ENCODE measurements at regions not wholly inside any gene's neighbourhood (a gene's known extent, or its start where the extent isn't known, plus 50 kb on each side); places are given as distances from the start of the nearest gene placed in this dataset.

GRCh38 chr1:177830531-177831135, 139.2 kb downstream of the SEC16B start:
- no peak overlapping the region for H3K9ac ChIP-seq

GRCh38 chr1:177825276-177825901, 144.5 kb downstream of the SEC16B start:
- H3K79me2 ChIP-seq (ENCODE audit: insufficient read depth, low read depth), result no peaks in the 10 kb centered on the region
- peaks cover 40% of the 10 kb centered on the region for H3K4me1 ChIP-seq (ENCODE audit: low read depth, poor library complexity, severe bottlenecking)
- no peaks in the 10 kb centered on the region for H4K20me1 ChIP-seq (ENCODE audit: insufficient read depth)
- H3K4me3 ChIP-seq (IDR thresholded peaks at IDR 0.05; ENCODE audit: insufficient read depth, low read depth, low read length), result peak overlapping the region; percentile 56
- H3K4me2 ChIP-seq, result peak overlapping the region; percentile 74
- H3K27me3 ChIP-seq (ENCODE audit: insufficient read depth, low read depth), result no peaks in the 10 kb centered on the region
- H3K27ac ChIP-seq, result peak overlapping the region; percentile 39; the same call in 1 of the 2 replicates
- no peak for TF ChIP-seq CTCF (conservative IDR thresholded peaks at IDR 0.05; ENCODE audit: low read depth, low read length)
- no peaks in the 10 kb centered on the region for H3K36me3 ChIP-seq (ENCODE audit: insufficient read depth)
- H2AFZ ChIP-seq (ENCODE audit: low read depth), result peak overlapping the region; percentile 72; the same call in 1 of the 2 replicates
- H3K9ac ChIP-seq, result no peak overlapping the region; the same call in 1 of the 2 replicates

More at GRCh38 chr1:177830531-177831135, 139.2 kb downstream of the SEC16B start:
- Histone ChIP-seq H4K20me1 (ENCODE audit: insufficient read depth) (no peaks in the 10 kb centered on the region), H3K4me1 (ENCODE audit: low read depth, poor library complexity, severe bottlenecking) (peaks cover 5% of the 10 kb centered on the region), H3K27ac (no peak overlapping the region), H2AFZ (ENCODE audit: low read depth) (no peak overlapping the region), H3K4me2 (no peak overlapping the region), H3K79me2 (ENCODE audit: insufficient read depth, low read depth) (no peaks in the 10 kb centered on the region), H3K36me3 (ENCODE audit: insufficient read depth) (no peaks in the 10 kb centered on the region), H3K4me3 (IDR thresholded peaks at IDR 0.05; ENCODE audit: insufficient read depth, low read depth, low read length) (no peak overlapping the region), H3K27me3 (ENCODE audit: insufficient read depth, low read depth) (no peaks in the 10 kb centered on the region)
- no peak for TF ChIP-seq CTCF (conservative IDR thresholded peaks at IDR 0.05; ENCODE audit: low read depth, low read length)

- Histone ChIP-seq H3K4me1 (ENCODE audit: low read depth, poor library complexity, severe bottlenecking) (peaks cover 42% of the 10 kb centered on the region), H3K27ac (peak overlapping the region; percentile 39; the same call in 1 of the 2 replicates), H4K20me1 (ENCODE audit: insufficient read depth) (no peaks in the 10 kb centered on the region), H3K79me2 (ENCODE audit: insufficient read depth, low read depth) (no peaks in the 10 kb centered on the region), H3K4me3 (IDR thresholded peaks at IDR 0.05; ENCODE audit: insufficient read depth, low read depth, low read length) (peak overlapping the region; percentile 80), H3K4me2 (peak overlapping the region; percentile 74), H3K36me3 (ENCODE audit: insufficient read depth) (no peaks in the 10 kb centered on the region), H3K27me3 (ENCODE audit: insufficient read depth, low read depth) (no peaks in the 10 kb centered on the region), H3K9ac (peak overlapping the region; percentile 9; the same call in 1 of the 2 replicates), H2AFZ (ENCODE audit: low read depth) (peak overlapping the region; percentile 72)
- no peak for TF ChIP-seq CTCF (conservative IDR thresholded peaks at IDR 0.05; ENCODE audit: low read depth, low read length)
These were observed 145.3 kb downstream of the SEC16B start for GRCh38 chr1:177824508-177824982.

- no peak overlapping the region for H2AFZ ChIP-seq (ENCODE audit: low read depth)
- TF ChIP-seq CTCF (conservative IDR thresholded peaks at IDR 0.05; ENCODE audit: low read depth, low read length), result no peak
- H3K36me3 ChIP-seq (ENCODE audit: insufficient read depth), result no peaks in the 10 kb centered on the region
- no peak overlapping the region for H3K9ac ChIP-seq
- H3K27me3 ChIP-seq (ENCODE audit: insufficient read depth, low read depth), result no peaks in the 10 kb centered on the region
- H3K4me2 ChIP-seq, result no peak overlapping the region
- no peak overlapping the region for H3K27ac ChIP-seq
- H3K4me3 ChIP-seq (IDR thresholded peaks at IDR 0.05; ENCODE audit: insufficient read depth, low read depth, low read length), result no peak overlapping the region
- H3K79me2 ChIP-seq (ENCODE audit: insufficient read depth, low read depth), result no peaks in the 10 kb centered on the region
- peaks cover 59% of the 10 kb centered on the region for H3K4me1 ChIP-seq (ENCODE audit: low read depth, poor library complexity, severe bottlenecking)
- no peaks in the 10 kb centered on the region for H4K20me1 ChIP-seq (ENCODE audit: insufficient read depth)
These were observed 149.6 kb downstream of the SEC16B start for GRCh38 chr1:177820213-177820612.
